ENCODE measurements at regions not wholly inside any gene's neighbourhood (a gene's known extent, or its start where the extent isn't known, plus 50 kb on each side); places are given as distances from the start of the nearest gene placed in this dataset.

DNA sequence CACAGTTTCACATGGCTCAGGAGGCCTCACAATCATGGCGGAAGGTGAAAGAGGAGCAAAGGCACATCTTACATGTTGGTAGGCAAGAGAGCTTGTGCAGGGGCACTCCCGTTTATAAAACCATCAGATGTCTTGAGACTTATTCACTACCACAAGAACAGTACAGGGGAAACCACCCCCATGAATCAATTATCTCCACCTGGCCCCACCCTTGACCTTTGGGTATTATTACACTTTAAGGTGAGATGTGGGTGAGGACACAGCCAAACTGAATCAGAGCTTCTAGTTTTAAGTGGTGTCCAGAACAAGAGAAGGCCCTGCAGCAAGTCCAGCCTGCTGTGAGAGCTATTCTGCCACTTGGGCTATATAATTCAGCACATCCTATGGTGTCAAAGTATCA, 493.7 kb downstream of the ETS1 start:
- no peak overlapping the region for H3K4me3 ChIP-seq (ENCODE audit: low read depth in 2 of 2, low read length in 1 of 2)
- no peak overlapping the region for H3K4me2 ChIP-seq
- H2AFZ ChIP-seq (ENCODE audit: low read depth): no peak overlapping the region
- H3K9me2 ChIP-seq: no peaks in the 10 kb centered on the region
- no peaks in the 10 kb centered on the region for H3K79me2 ChIP-seq (ENCODE audit: insufficient read depth)
- no peak overlapping the region for H3K9ac ChIP-seq
- ChIA-PET POLR2A (no interaction called here), CTCF (interaction anchor here (1.1 to 1.2 kb wide), 2 partner anchors 64 to 539 kb away, joined by 4 to 6 read pairs; no protein-coding TSS in a partner anchor)
- no peak overlapping the region for H3K27ac ChIP-seq (ENCODE audit: low read depth in 2 of 2, low read length in 1 of 2)
- TF ChIP-seq NRF1 (IDR thresholded peaks at IDR 0.05; ENCODE audit: low read depth, low read length): no peak
- TF ChIP-seq, protein P1, sequence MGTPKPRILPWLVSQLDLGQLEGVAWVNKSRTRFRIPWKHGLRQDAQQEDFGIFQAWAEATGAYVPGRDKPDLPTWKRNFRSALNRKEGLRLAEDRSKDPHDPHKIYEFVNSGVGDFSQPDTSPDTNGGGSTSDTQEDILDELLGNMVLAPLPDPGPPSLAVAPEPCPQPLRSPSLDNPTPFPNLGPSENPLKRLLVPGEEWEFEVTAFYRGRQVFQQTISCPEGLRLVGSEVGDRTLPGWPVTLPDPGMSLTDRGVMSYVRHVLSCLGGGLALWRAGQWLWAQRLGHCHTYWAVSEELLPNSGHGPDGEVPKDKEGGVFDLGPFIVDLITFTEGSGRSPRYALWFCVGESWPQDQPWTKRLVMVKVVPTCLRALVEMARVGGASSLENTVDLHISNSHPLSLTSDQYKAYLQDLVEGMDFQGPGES (IDR thresholded peaks at IDR 0.05; ENCODE audit: low read depth, low read length): no peak
- TF ChIP-seq SIN3A (IDR thresholded peaks at IDR 0.05; ENCODE audit: borderline replicate concordance, low read depth, low read length): no peak
- TF ChIP-seq CHD2 (IDR thresholded peaks at IDR 0.05; ENCODE audit: low read length, partially characterized antibody): no peak
- no peak for TF ChIP-seq TEAD4 (IDR thresholded peaks at IDR 0.05; ENCODE audit: borderline replicate concordance, insufficient read depth)
- no peak for TF ChIP-seq GATA2 (CRISPR knock-in tag; IDR thresholded peaks at IDR 0.05)
- TF ChIP-seq FOSL2 (IDR thresholded peaks at IDR 0.05; ENCODE audit: borderline replicate concordance, low read depth): no peak
- TF ChIP-seq SMC3 (IDR thresholded peaks at IDR 0.05; ENCODE audit: low read depth, low read length): no peak
- no peak for TF ChIP-seq TCF12 (IDR thresholded peaks at IDR 0.05)
- no peak for TF ChIP-seq RFX5 (IDR thresholded peaks at IDR 0.05; ENCODE audit: low read length)
- TF ChIP-seq, protein P2, sequence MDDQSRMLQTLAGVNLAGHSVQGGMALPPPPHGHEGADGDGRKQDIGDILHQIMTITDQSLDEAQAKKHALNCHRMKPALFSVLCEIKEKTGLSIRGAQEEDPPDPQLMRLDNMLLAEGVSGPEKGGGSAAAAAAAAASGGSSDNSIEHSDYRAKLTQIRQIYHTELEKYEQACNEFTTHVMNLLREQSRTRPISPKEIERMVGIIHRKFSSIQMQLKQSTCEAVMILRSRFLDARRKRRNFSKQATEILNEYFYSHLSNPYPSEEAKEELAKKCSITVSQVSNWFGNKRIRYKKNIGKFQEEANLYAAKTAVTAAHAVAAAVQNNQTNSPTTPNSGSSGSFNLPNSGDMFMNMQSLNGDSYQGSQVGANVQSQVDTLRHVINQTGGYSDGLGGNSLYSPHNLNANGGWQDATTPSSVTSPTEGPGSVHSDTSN (IDR thresholded peaks at IDR 0.05): no peak
- no peak for TF ChIP-seq RAD21 (IDR thresholded peaks at IDR 0.05; ENCODE audit: low read length)
- peaks cover 12% of the 10 kb centered on the region for H3K9me3 ChIP-seq
- H3K36me3 ChIP-seq (replicated peaks in 1 of 2; ENCODE audit: control insufficient read depth in 1 of 2, insufficient read depth in 2 of 2, low read length in 1 of 2): no peaks in the 10 kb centered on the region
- DNase-seq: no peak
- no peaks in the 10 kb centered on the region for H3F3A ChIP-seq (replicated peaks; ENCODE audit: insufficient read depth)
- no peaks in the 10 kb centered on the region for H3K4me1 ChIP-seq (ENCODE audit: control insufficient read depth in 1 of 2, insufficient read depth in 2 of 2, low read depth in 1 of 2, low read length in 1 of 2)
- WGBS (ENCODE audit: low lambda C conversion rate): 56% methylated on average over 2 of the region's 2 CpGs
- no peaks in the 10 kb centered on the region for H4K20me1 ChIP-seq (ENCODE audit: insufficient read depth)
- H3K27me3 ChIP-seq (ENCODE audit: insufficient read depth): no peaks in the 10 kb centered on the region

DNA sequence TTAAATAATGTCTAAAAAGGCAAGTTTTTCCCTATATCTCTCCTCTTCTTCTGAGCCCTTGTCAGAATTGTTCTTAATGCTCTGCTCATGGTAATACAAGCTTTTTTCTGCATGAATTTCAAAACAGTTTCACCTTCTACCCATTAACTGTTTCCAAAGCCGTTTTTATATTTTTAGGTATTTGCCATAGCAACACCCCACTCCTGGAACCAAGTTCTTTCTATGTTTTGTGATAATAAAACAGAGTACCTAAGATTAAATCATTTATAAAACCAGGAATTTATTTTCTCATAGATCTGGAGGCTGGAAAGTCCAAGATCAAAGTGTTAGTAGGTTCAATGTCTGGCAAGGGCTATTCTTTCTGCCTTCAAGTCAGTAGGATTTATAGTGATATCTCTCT, 497.4 kb downstream of the ETS1 start:
- Histone ChIP-seq H4K20me1 (ENCODE audit: insufficient read depth) (no peaks in the 10 kb centered on the region), H3K27ac (ENCODE audit: low read depth in 2 of 2, low read length in 1 of 2) (no peak overlapping the region), H3K27me3 (ENCODE audit: insufficient read depth) (no peaks in the 10 kb centered on the region), H3K36me3 (replicated peaks in 1 of 2; ENCODE audit: control insufficient read depth in 1 of 2, insufficient read depth in 2 of 2, low read length in 1 of 2) (no peaks in the 10 kb centered on the region), H3F3A (replicated peaks; ENCODE audit: insufficient read depth) (no peaks in the 10 kb centered on the region), H3K4me1 (ENCODE audit: control insufficient read depth in 1 of 2, insufficient read depth in 2 of 2, low read depth in 1 of 2, low read length in 1 of 2) (no peaks in the 10 kb centered on the region), H3K4me3 (ENCODE audit: low read depth in 2 of 2, low read length in 1 of 2) (no peak overlapping the region; a peak in 1 of 4 replicates), H3K79me2 (ENCODE audit: insufficient read depth) (no peaks in the 10 kb centered on the region), H3K9me3 (peaks cover 12% of the 10 kb centered on the region), H3K9ac (no peak overlapping the region), H3K4me2 (no peak overlapping the region), H3K9me2 (no peaks in the 10 kb centered on the region), H2AFZ (ENCODE audit: low read depth) (no peak overlapping the region)
- TF ChIP-seq JUND (IDR thresholded peaks at IDR 0.05) (no peak), EP300 (IDR thresholded peaks at IDR 0.05; ENCODE audit: borderline replicate concordance in 1 of 2, low read depth in 1 of 2, low read length in 1 of 2) (no peak), RCOR1 (IDR thresholded peaks at IDR 0.05; ENCODE audit: low read length) (no peak), RXRA (IDR thresholded peaks at IDR 0.05; ENCODE audit: borderline replicate concordance, low read depth) (no peak), MEF2A (IDR thresholded peaks at IDR 0.05; ENCODE audit: borderline replicate concordance, low read depth) (no peak), RAD21 (IDR thresholded peaks at IDR 0.05; ENCODE audit: low read length) (no peak), FOXM1 (IDR thresholded peaks at IDR 0.05; ENCODE audit: low read depth) (no peak), TAF1 (IDR thresholded peaks at IDR 0.05; ENCODE audit: borderline replicate concordance, low read depth, low read length) (no peak), FOXJ3 (CRISPR knock-in tag; IDR thresholded peaks at IDR 0.05) (no peak), ELF1 (IDR thresholded peaks at IDR 0.05) (no peak), POLR2AphosphoS5 (IDR thresholded peaks at IDR 0.05; ENCODE audit: low read depth, low read length) (no peak), SIN3A (IDR thresholded peaks at IDR 0.05; ENCODE audit: borderline replicate concordance, low read depth, low read length) (no peak)
- TF ChIP-seq, protein P3, sequence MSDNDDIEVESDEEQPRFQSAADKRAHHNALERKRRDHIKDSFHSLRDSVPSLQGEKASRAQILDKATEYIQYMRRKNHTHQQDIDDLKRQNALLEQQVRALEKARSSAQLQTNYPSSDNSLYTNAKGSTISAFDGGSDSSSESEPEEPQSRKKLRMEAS (IDR thresholded peaks at IDR 0.05; ENCODE audit: low read depth): no peak
- TF ChIP-seq, protein P4, sequence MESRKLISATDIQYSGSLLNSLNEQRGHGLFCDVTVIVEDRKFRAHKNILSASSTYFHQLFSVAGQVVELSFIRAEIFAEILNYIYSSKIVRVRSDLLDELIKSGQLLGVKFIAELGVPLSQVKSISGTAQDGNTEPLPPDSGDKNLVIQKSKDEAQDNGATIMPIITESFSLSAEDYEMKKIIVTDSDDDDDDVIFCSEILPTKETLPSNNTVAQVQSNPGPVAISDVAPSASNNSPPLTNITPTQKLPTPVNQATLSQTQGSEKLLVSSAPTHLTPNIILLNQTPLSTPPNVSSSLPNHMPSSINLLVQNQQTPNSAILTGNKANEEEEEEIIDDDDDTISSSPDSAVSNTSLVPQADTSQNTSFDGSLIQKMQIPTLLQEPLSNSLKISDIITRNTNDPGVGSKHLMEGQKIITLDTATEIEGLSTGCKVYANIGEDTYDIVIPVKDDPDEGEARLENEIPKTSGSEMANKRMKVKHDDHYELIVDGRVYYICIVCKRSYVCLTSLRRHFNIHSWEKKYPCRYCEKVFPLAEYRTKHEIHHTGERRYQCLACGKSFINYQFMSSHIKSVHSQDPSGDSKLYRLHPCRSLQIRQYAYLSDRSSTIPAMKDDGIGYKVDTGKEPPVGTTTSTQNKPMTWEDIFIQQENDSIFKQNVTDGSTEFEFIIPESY (IDR thresholded peaks at IDR 0.05; ENCODE audit: borderline replicate concordance, low read depth): no peak
- POLR2A ChIA-PET: no interaction called here
- WGBS (ENCODE audit: low lambda C conversion rate): 47% methylated on average over 1 of the region's 1 CpG
- CTCF ChIA-PET: no interaction called here
- no peak for DNase-seq

Data from SK-N-SH (cell line).